ENCODE measurements at regions not wholly inside any gene's neighbourhood (a gene's known extent, or its start where the extent isn't known, plus 50 kb on each side); places are given as distances from the start of the nearest gene placed in this dataset.
"Not testable (repeated sequence)": the region's sequence is repeated elsewhere in the genome, so short reads cannot be mapped to it uniquely, and the experiment has no call there.

GRCh38 chr5:94093300-94093699, 351.9 kb upstream of the POU5F2 start:
- Histone ChIP-seq H3K27me3 (ENCODE audit: control insufficient read depth, insufficient read depth, low read length) (no peaks in the 10 kb centered on the region), H3K9me3 (ENCODE audit: control insufficient read depth, insufficient read depth, low read depth, low read length) (no peaks in the 10 kb centered on the region), H3K4me2 (ENCODE audit: extremely low read depth, insufficient read depth, low read length) (no peak overlapping the region), H3K4me3 (replicated peaks in 1 of 4; ENCODE audit: control extremely low read depth in 1 of 4, insufficient read depth in 1 of 4, low read depth in 3 of 4, low read length in 4 of 4) (no peak overlapping the region), H4K20me1 (ENCODE audit: control insufficient read depth, extremely low read depth, insufficient read depth, low read length) (no peaks in the 10 kb centered on the region), H3K9ac (ENCODE audit: insufficient read depth, low read length) (no peak overlapping the region), H3K4me1 (ENCODE audit: control insufficient read depth, extremely low read depth, insufficient read depth, low read length) (no peaks in the 10 kb centered on the region), H2AFZ (ENCODE audit: low read length) (no peak overlapping the region), H3K27ac (ENCODE audit: insufficient read depth, low read length) (no peak overlapping the region), H3K79me2 (ENCODE audit: control insufficient read depth, insufficient read depth, low read length) (no peaks in the 10 kb centered on the region), H3K36me3 (ENCODE audit: control insufficient read depth, insufficient read depth, low read length) (no peaks in the 10 kb centered on the region)
- TF ChIP-seq EZH2 (IDR thresholded peaks at IDR 0.05; ENCODE audit: low read length, missing control alignments) = no peak
- no peak for TF ChIP-seq CTCF (conservative IDR thresholded peaks at IDR 0.05 in 1 of 2, IDR thresholded peaks at IDR 0.05 in 1 of 2; ENCODE audit: low read depth in 1 of 2, low read length in 2 of 2)
- DNase-seq (ENCODE audit: low read depth in 2 of 2) = no peak

DNA sequence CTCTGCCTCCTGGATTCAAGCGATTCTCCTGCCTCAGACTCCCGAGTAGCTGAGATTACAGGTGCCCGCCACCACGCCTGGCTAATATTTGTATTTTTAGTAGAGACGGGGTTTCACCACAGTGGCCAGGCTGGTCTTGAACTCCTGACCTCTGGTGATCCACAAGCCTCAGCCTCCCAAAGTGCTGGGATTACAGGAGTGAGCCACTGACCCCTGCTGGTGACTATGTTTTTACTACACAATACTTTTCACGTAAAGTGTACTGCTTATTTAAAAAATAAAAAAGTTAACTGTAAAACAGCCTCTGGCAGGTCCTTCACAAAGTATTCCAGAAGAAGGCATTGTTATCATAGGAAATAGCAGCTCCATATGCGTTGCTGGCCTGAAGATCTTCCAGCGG, 345.2 kb upstream of the POU5F2 start:
- peak in 1 of 2 donors; percentile 15 for DNase-seq (ENCODE audit: low read depth in 2 of 2)
- not testable (repeated sequence) for H3K4me2 ChIP-seq (ENCODE audit: extremely low read depth, insufficient read depth, low read length); H3K9ac ChIP-seq (ENCODE audit: insufficient read depth, low read length)

DNA sequence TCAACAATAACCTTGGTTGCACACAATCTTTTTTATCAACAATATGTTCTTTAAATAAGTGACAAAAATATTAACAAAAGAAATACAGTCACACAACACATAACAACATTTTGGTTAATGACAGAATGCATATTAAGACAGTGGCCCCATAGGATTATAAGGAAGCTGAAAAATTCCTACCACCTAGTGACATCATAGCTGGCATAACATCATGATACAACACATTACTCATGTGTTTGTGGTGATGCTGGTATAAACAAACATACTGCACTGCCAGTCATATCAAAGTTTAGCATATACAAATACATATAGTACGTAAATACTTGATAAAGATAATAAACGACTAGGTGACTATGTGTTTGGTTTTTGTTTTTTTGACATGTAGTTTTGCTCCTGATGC, 344.8 kb upstream of the POU5F2 start:
- Histone ChIP-seq H3K79me2 (ENCODE audit: control insufficient read depth, insufficient read depth, low read length) (no peaks in the 10 kb centered on the region), H2AFZ (ENCODE audit: low read length) (no peak overlapping the region), H3K27ac (ENCODE audit: insufficient read depth, low read length) (no peak overlapping the region), H3K27me3 (ENCODE audit: control insufficient read depth, insufficient read depth, low read length) (no peaks in the 10 kb centered on the region), H3K4me2 (ENCODE audit: extremely low read depth, insufficient read depth, low read length) (no peak overlapping the region), H3K9ac (ENCODE audit: insufficient read depth, low read length) (no peak overlapping the region), H3K4me1 (ENCODE audit: control insufficient read depth, extremely low read depth, insufficient read depth, low read length) (no peaks in the 10 kb centered on the region), H3K4me3 (replicated peaks in 1 of 4; ENCODE audit: control extremely low read depth in 1 of 4, insufficient read depth in 1 of 4, low read depth in 3 of 4, low read length in 4 of 4) (no peak overlapping the region), H3K36me3 (ENCODE audit: control insufficient read depth, insufficient read depth, low read length) (no peaks in the 10 kb centered on the region), H3K9me3 (ENCODE audit: control insufficient read depth, insufficient read depth, low read depth, low read length) (no peaks in the 10 kb centered on the region), H4K20me1 (ENCODE audit: control insufficient read depth, extremely low read depth, insufficient read depth, low read length) (no peaks in the 10 kb centered on the region)
- TF ChIP-seq CTCF (conservative IDR thresholded peaks at IDR 0.05 in 1 of 2, IDR thresholded peaks at IDR 0.05 in 1 of 2; ENCODE audit: low read depth in 1 of 2, low read length in 2 of 2) (no peak), EZH2 (IDR thresholded peaks at IDR 0.05; ENCODE audit: low read length, missing control alignments) (no peak)
- no peak for DNase-seq (ENCODE audit: low read depth in 2 of 2)

More for the DNA sequence above, 345.2 kb upstream of the POU5F2 start:
- not testable (repeated sequence) for H3K27me3 ChIP-seq (ENCODE audit: control insufficient read depth, insufficient read depth, low read length); H4K20me1 ChIP-seq (ENCODE audit: control insufficient read depth, extremely low read depth, insufficient read depth, low read length); H2AFZ ChIP-seq (ENCODE audit: low read length); H3K9me3 ChIP-seq (ENCODE audit: control insufficient read depth, insufficient read depth, low read depth, low read length); H3K4me1 ChIP-seq (ENCODE audit: control insufficient read depth, extremely low read depth, insufficient read depth, low read length); H3K36me3 ChIP-seq (ENCODE audit: control insufficient read depth, insufficient read depth, low read length); H3K4me3 ChIP-seq (replicated peaks in 1 of 4; ENCODE audit: control extremely low read depth in 1 of 4, insufficient read depth in 1 of 4, low read depth in 3 of 4, low read length in 4 of 4); H3K27ac ChIP-seq (ENCODE audit: insufficient read depth, low read length); H3K79me2 ChIP-seq (ENCODE audit: control insufficient read depth, insufficient read depth, low read length)
